Cardiac muscle cell (in vitro differentiated cells and primary cell): ENCODE measurements at regions not wholly inside any gene's neighbourhood (a gene's known extent, or its start where the extent isn't known, plus 50 kb on each side); places are given as distances from the start of the nearest gene placed in this dataset.

Experiments
- DNase-seq, 2 donors: peaks; one replicate each; pipeline versions ENCODE4 v3.0.0 to v3.0.0-alpha.2; 2010 to 2017; ENCODE audit warnings: low read depth in 1 of 2, low spot score in 1 of 2
- H3K27ac ChIP-seq: fragments of 200-600 bp; sonication (generic); 2 replicates; pipeline ENCODE4 v1.5.1; 2016
- H3K27me3 ChIP-seq: fragments of 200-600 bp; sonication (generic); 2 replicates; pipeline ENCODE4 v1.6.0; 2016; ENCODE audit warnings: control low read depth
- H3K36me3 ChIP-seq: fragments of 200-600 bp; sonication (generic); 2 replicates; pipeline ENCODE4 v1.5.1; 2016; ENCODE audit warnings: control low read depth
- H3K4me1 ChIP-seq: fragments of 200-600 bp; sonication (generic); 2 replicates; pipeline ENCODE4 v1.8.1; 2017; ENCODE audit warnings: low read depth, mild to moderate bottlenecking, mixed run types
- H3K4me3 ChIP-seq: fragments of 200-600 bp; sonication (generic); 2 replicates; pipeline ENCODE4 v1.5.1; 2016; ENCODE audit warnings: mild to moderate bottlenecking
- H3K9me3 ChIP-seq: fragments of 200-600 bp; sonication (generic); 2 replicates; pipeline ENCODE4 v1.5.1; 2017; ENCODE audit warnings: low read depth, mild to moderate bottlenecking, control low read depth
- CTCF ChIP-seq: IDR thresholded peaks from 2 replicates; pipeline ENCODE4 v1.5.1; 2012; ENCODE audit warnings: low read depth, mild to moderate bottlenecking, low read length

GRCh38 chr2:5440174-5440573, 252.0 kb upstream of the SOX11 start:
- H3K4me3 ChIP-seq = no peak overlapping the region
- H3K27me3 ChIP-seq = no peaks in the 10 kb centered on the region
- no peaks in the 10 kb centered on the region for H3K9me3 ChIP-seq
- no peak for TF ChIP-seq CTCF
- DNase-seq = no peak
- H3K36me3 ChIP-seq = no peaks in the 10 kb centered on the region
- no peak overlapping the region for H3K27ac ChIP-seq
- H3K4me1 ChIP-seq = no peaks in the 10 kb centered on the region

GRCh38 chr2:5442736-5443135, 249.4 kb upstream of the SOX11 start:
- no peak for TF ChIP-seq CTCF
- no peaks in the 10 kb centered on the region for H3K36me3 ChIP-seq
- H3K4me3 ChIP-seq = no peak overlapping the region
- no peak overlapping the region for H3K27ac ChIP-seq
- no peaks in the 10 kb centered on the region for H3K27me3 ChIP-seq
- no peak for DNase-seq
- no peaks in the 10 kb centered on the region for H3K4me1 ChIP-seq
- H3K9me3 ChIP-seq = no peaks in the 10 kb centered on the region

DNA sequence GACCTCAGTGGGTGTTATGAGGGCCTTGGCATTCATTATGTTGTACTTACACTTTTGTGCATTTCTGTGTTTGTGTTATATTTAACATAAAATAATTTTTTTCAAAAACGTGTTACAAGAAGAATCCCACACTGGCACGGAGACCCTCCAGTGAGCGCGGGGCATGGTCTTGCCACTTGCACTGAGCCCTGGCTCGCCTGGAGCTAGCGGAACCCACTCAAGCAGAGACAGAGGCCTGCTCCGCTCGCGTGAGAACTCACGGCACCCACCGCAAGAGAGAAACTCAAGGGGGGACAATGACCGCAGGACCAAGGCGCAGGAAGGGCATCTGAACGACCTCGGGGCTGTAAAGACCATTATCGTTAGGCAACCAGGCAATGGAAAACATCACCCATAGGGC, 248.0 kb upstream of the SOX11 start:
- no peak overlapping the region for H3K4me3 ChIP-seq
- no peaks in the 10 kb centered on the region for H3K4me1 ChIP-seq
- no peaks in the 10 kb centered on the region for H3K27me3 ChIP-seq
- TF ChIP-seq CTCF = no peak
- no peaks in the 10 kb centered on the region for H3K36me3 ChIP-seq
- H3K27ac ChIP-seq = no peak overlapping the region
- no peak for DNase-seq
- H3K9me3 ChIP-seq = no peaks in the 10 kb centered on the region

GRCh38 chr2:5444854-5445253, 247.3 kb upstream of the SOX11 start:
- no peaks in the 10 kb centered on the region for H3K36me3 ChIP-seq
- DNase-seq = no peak
- no peak overlapping the region for H3K27ac ChIP-seq
- H3K4me3 ChIP-seq = no peak overlapping the region
- no peak for TF ChIP-seq CTCF
- no peaks in the 10 kb centered on the region for H3K27me3 ChIP-seq
- H3K9me3 ChIP-seq = no peaks in the 10 kb centered on the region
- H3K4me1 ChIP-seq = no peaks in the 10 kb centered on the region

DNA sequence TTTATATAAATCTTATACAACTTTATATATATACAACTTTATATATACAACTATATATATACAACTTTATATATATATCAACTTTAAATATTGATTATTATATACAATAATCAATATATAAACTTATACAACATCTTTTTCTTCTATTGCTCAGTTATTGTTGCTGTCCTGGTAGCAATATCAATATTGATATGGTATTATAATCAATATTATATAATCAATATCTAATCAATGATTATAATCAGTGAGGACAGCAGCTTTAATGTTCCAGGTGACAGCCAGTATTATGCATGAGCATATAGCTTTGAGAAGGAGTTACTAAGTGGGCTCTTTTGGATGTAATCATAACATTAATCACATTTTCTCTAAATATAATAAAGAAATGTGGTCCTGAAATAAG, 242.3 kb upstream of the SOX11 start:
- no peaks in the 10 kb centered on the region for H3K36me3 ChIP-seq
- TF ChIP-seq CTCF = no peak
- no peak for DNase-seq
- no peak overlapping the region for H3K4me3 ChIP-seq
- H3K4me1 ChIP-seq = no peaks in the 10 kb centered on the region
- no peak overlapping the region for H3K27ac ChIP-seq
- no peaks in the 10 kb centered on the region for H3K9me3 ChIP-seq
- no peaks in the 10 kb centered on the region for H3K27me3 ChIP-seq
